ENCODE measurements at regions not wholly inside any gene's neighbourhood (a gene's known extent, or its start where the extent isn't known, plus 50 kb on each side); places are given as distances from the start of the nearest gene placed in this dataset.

GRCh38 chr3:117091676-117092075, 382.1 kb downstream of the TUSC7 start:
- DNase-seq: no peak

- DNase-seq: no peak
These were observed 387.0 kb downstream of the TUSC7 start for GRCh38 chr3:117096549-117096948.

- DNase-seq: no peak
These were observed 387.8 kb downstream of the TUSC7 start for GRCh38 chr3:117097351-117097750.

GRCh38 chr3:117101697-117102096, 392.1 kb downstream of the TUSC7 start:
- no peak for DNase-seq

GRCh38 chr3:117102426-117102825, 392.8 kb downstream of the TUSC7 start:
- DNase-seq: no peak

GRCh38 chr3:117103675-117104074, 394.1 kb downstream of the TUSC7 start:
- DNase-seq: no peak

- DNase-seq: no peak
These were observed 394.8 kb downstream of the TUSC7 start for GRCh38 chr3:117104381-117104780.

- no peak for DNase-seq
These were observed 395.2 kb downstream of the TUSC7 start for GRCh38 chr3:117104792-117105191.

- no peak for DNase-seq
These were observed 396.1 kb downstream of the TUSC7 start for GRCh38 chr3:117105686-117106085.

GRCh38 chr3:117106396-117106795, 396.8 kb downstream of the TUSC7 start:
- DNase-seq: no peak

- no peak for DNase-seq
These were observed 398.4 kb downstream of the TUSC7 start for GRCh38 chr3:117107946-117108345.

GRCh38 chr3:117109178-117109577, 399.6 kb downstream of the TUSC7 start:
- no peak for DNase-seq

- DNase-seq: no peak
These were observed 405.1 kb downstream of the TUSC7 start for GRCh38 chr3:117114517-117115265.

- DNase-seq: no peak
These were observed 407.8 kb downstream of the TUSC7 start for GRCh38 chr3:117117188-117117936.

GRCh38 chr3:117118604-117119003, 409.0 kb downstream of the TUSC7 start:
- no peak for DNase-seq

- no peak for DNase-seq
These were observed 410.4 kb downstream of the TUSC7 start for GRCh38 chr3:117120014-117120413.

- DNase-seq: no peak
These were observed 413.0 kb downstream of the TUSC7 start for GRCh38 chr3:117122609-117123008.

GRCh38 chr3:117126460-117126859, 416.9 kb downstream of the TUSC7 start:
- DNase-seq: no peak

- no peak for DNase-seq
These were observed 417.5 kb downstream of the TUSC7 start for GRCh38 chr3:117126946-117127546.

- no peak for DNase-seq
These were observed 418.6 kb downstream of the TUSC7 start for GRCh38 chr3:117128133-117128532.

- no peak for DNase-seq
These were observed 419.3 kb downstream of the TUSC7 start for GRCh38 chr3:117128872-117129271.

- no peak for DNase-seq
These were observed 419.9 kb downstream of the TUSC7 start for GRCh38 chr3:117129516-117129915.

GRCh38 chr3:117130222-117130621, 420.6 kb downstream of the TUSC7 start:
- no peak for DNase-seq

- no peak for DNase-seq
These were observed 421.7 kb downstream of the TUSC7 start for GRCh38 chr3:117131259-117131658.
